RWPE2 (cell line): ENCODE measurements at regions not wholly inside any gene's neighbourhood (a gene's known extent, or its start where the extent isn't known, plus 50 kb on each side); places are given as distances from the start of the nearest gene placed in this dataset.

Experiments
- ATAC-seq: fragments of 200-7000 bp; cut with Tn5 transposase; 3 replicates; pipeline ENCODE4 v1.9.1; 2021; ENCODE audit warnings: low read depth
- DNase-seq: peaks from one replicate; pipeline ENCODE4 v3.0.0-alpha.2; 2020; ENCODE audit warnings: low spot score
- H3K27ac ChIP-seq: fragments of 450-650 bp; 2 replicates; pipeline ENCODE4 v1.5.1; 2017; ENCODE audit warnings: mild to moderate bottlenecking; ENCODE audit not compliant: poor library complexity, severe bottlenecking
- H3K27me3 ChIP-seq: fragments of 250-450 bp; sonication (Bioruptor Pico); 2 replicates; pipeline ENCODE4 v1.5.1; 2021; ENCODE audit warnings: mild to moderate bottlenecking, moderate library complexity; ENCODE audit not compliant: insufficient read depth, poor library complexity, severe bottlenecking
- H3K36me3 ChIP-seq: fragments of 250-450 bp; sonication (Bioruptor Pico); 2 replicates; pipeline ENCODE4 v1.5.1; 2020; ENCODE audit warnings: low read depth, mild to moderate bottlenecking, moderate library complexity
- H3K4me1 ChIP-seq: fragments of 250-450 bp; sonication (Bioruptor Pico); 2 replicates; pipeline ENCODE4 v1.5.1; 2021; ENCODE audit warnings: mild to moderate bottlenecking, moderate library complexity; ENCODE audit not compliant: insufficient read depth, poor library complexity, severe bottlenecking
- H3K4me3 ChIP-seq: fragments of 250-450 bp; sonication (Bioruptor Pico); 2 replicates; pipeline ENCODE4 v1.5.1; 2021; ENCODE audit warnings: mild to moderate bottlenecking, moderate library complexity; ENCODE audit not compliant: severe bottlenecking
- H3K9me3 ChIP-seq: fragments of 250-450 bp; sonication (Bioruptor Pico); 2 replicates; pipeline ENCODE4 v1.5.1; 2021; ENCODE audit warnings: mild to moderate bottlenecking, moderate library complexity; ENCODE audit not compliant: severe bottlenecking
- CTCF ChIP-seq: fragments of 450-650 bp; IDR thresholded peaks from one replicate; pipeline ENCODE4 v1.5.1; 2017; ENCODE audit warnings: mild to moderate bottlenecking, moderate library complexity; ENCODE audit not compliant: poor library complexity, severe bottlenecking

- no peaks in the 10 kb centered on the region for H3K4me1 ChIP-seq
These were observed 136.9 kb downstream of the SLC38A1 start for GRCh38 chr12:46131732-46132469.

GRCh38 chr12:46127656-46128055 lies 137.3 kb upstream of the SCAF11 start:
- Histone ChIP-seq H3K36me3 (no peaks in the 10 kb centered on the region), H3K27me3 (no peaks in the 10 kb centered on the region), H3K9me3 (no peaks in the 10 kb centered on the region), H3K4me3 (no peak overlapping the region), H3K27ac (no peak overlapping the region), H3K4me1 (peaks cover 18% of the 10 kb centered on the region)
- no peak for TF ChIP-seq CTCF
- no peak for DNase-seq
- no peak for ATAC-seq

More at GRCh38 chr12:46131732-46132469, 136.9 kb downstream of the SLC38A1 start:
- no peaks in the 10 kb centered on the region for H3K36me3 ChIP-seq
- no peak for DNase-seq
- peaks cover 2% of the 10 kb centered on the region for H3K9me3 ChIP-seq
- no peak overlapping the region for H3K4me3 ChIP-seq
- TF ChIP-seq CTCF: peak; percentile 47
- no peaks in the 10 kb centered on the region for H3K27me3 ChIP-seq
- peak; percentile 80 for ATAC-seq
- no peak overlapping the region for H3K27ac ChIP-seq

GRCh38 chr12:46126050-46126727 lies 135.8 kb upstream of the SCAF11 start:
- Histone ChIP-seq H3K4me1 (peaks cover 18% of the 10 kb centered on the region), H3K27me3 (no peaks in the 10 kb centered on the region), H3K36me3 (no peaks in the 10 kb centered on the region), H3K4me3 (no peak overlapping the region), H3K9me3 (no peaks in the 10 kb centered on the region), H3K27ac (no peak overlapping the region)
- DNase-seq: no peak
- no peak for ATAC-seq
- TF ChIP-seq CTCF: no peak

- Histone ChIP-seq H3K36me3 (no peaks in the 10 kb centered on the region), H3K4me1 (peaks cover 18% of the 10 kb centered on the region), H3K4me3 (no peak overlapping the region), H3K27ac (no peak overlapping the region), H3K9me3 (no peaks in the 10 kb centered on the region), H3K27me3 (no peaks in the 10 kb centered on the region)
- ATAC-seq (peak; percentile 87), DNase-seq (no peak)
- peak; percentile 82 for TF ChIP-seq CTCF
These were observed 134.7 kb upstream of the SCAF11 start for GRCh38 chr12:46124848-46125619.
